ENCODE measurements at regions not wholly inside any gene's neighbourhood (a gene's known extent, or its start where the extent isn't known, plus 50 kb on each side); places are given as distances from the start of the nearest gene placed in this dataset.

DNA sequence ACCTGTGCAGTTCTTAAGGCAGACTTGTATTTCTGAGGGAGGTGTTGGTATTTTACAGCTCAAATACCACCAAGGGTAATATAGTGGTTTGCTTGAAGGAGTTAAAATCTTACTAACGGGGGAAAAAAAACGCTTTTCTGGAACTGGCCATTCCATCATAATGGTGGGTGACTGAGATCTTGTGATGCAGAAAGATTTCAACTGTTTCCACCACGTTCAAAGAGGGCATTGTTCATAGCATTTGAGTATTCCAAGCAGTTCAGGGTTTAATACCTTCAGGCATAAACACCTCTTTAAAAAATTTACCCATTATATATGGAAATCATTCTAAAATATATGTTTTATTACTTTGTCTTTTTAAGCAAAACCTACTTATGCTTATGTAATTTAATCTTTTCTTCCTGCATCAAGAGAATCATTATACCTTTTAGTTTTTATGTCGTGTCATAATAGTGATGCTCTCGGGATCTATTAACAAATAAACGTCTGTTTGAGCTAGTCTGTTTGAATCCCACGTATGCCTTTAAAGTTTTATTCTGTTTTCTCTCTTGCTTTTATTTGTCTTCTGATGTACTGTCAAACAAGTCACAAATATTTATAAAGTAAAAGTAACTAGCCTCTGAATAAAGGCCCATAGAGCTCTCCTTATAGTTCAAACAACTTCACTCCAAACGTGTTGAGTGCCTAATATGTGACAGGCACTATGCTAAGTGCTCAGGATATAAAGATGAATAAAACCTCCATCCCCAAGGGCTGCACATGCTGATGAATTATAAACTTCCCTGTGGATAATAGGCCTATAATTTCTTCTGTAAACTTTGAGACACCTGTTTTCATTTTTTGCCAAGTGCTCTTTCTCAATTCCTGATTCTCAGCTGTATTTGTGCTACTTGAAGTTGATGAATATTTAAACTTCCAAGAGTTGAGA lies 298.8 kb upstream of the FERMT1 start:
- Mint-ChIP-seq H3K4me1 (ENCODE audit: low read depth, unreplicated experiment) (no peaks in the 10 kb centered on the region), H3K9me3 (ENCODE audit: unreplicated experiment) (no peaks in the 10 kb centered on the region), H3K27ac (ENCODE audit: unreplicated experiment) (no peak overlapping the region), H3K27me3 (ENCODE audit: low read depth, unreplicated experiment) (no peaks in the 10 kb centered on the region), H3K4me3 (ENCODE audit: unreplicated experiment) (no peak overlapping the region), H3K36me3 (ENCODE audit: low read depth, unreplicated experiment) (no peaks in the 10 kb centered on the region)
- Histone ChIP-seq H3K27me3 (ENCODE audit: insufficient read depth, low read length) (no peaks in the 10 kb centered on the region), H3K27ac (ENCODE audit: low read depth, low read length) (no peak overlapping the region), H3K9ac (ENCODE audit: low read length) (no peak overlapping the region), H3K4me2 (ENCODE audit: low read length) (no peak overlapping the region), H3K9me3 (ENCODE audit: insufficient read depth, low read depth, low read length) (no peaks in the 10 kb centered on the region), H3K36me3 (ENCODE audit: insufficient read depth, low read length) (no peaks in the 10 kb centered on the region), H3K79me2 (ENCODE audit: insufficient read depth, low read length) (no peaks in the 10 kb centered on the region), H2AFZ (ENCODE audit: low read depth, low read length) (no peak overlapping the region), H3K4me3 (ENCODE audit: insufficient read depth, low read depth, low read length) (no peak overlapping the region), H4K20me1 (ENCODE audit: insufficient read depth, low read length) (no peaks in the 10 kb centered on the region), H3K4me1 (ENCODE audit: insufficient read depth, low read length) (no peaks in the 10 kb centered on the region)
- peak; percentile 1 for DNase-seq (ENCODE audit: low read depth)
- no peak for FAIRE-seq
- TF ChIP-seq, protein P1, sequence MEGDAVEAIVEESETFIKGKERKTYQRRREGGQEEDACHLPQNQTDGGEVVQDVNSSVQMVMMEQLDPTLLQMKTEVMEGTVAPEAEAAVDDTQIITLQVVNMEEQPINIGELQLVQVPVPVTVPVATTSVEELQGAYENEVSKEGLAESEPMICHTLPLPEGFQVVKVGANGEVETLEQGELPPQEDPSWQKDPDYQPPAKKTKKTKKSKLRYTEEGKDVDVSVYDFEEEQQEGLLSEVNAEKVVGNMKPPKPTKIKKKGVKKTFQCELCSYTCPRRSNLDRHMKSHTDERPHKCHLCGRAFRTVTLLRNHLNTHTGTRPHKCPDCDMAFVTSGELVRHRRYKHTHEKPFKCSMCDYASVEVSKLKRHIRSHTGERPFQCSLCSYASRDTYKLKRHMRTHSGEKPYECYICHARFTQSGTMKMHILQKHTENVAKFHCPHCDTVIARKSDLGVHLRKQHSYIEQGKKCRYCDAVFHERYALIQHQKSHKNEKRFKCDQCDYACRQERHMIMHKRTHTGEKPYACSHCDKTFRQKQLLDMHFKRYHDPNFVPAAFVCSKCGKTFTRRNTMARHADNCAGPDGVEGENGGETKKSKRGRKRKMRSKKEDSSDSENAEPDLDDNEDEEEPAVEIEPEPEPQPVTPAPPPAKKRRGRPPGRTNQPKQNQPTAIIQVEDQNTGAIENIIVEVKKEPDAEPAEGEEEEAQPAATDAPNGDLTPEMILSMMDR (IDR thresholded peaks at IDR 0.05; ENCODE audit: insufficient read depth, low read depth, low read length) = no peak
- TF ChIP-seq EZH2 (IDR thresholded peaks at IDR 0.05; ENCODE audit: insufficient read depth, low read length) = no peak

- Histone ChIP-seq H3K4me2 (ENCODE audit: low read length) (no peak overlapping the region), H3K4me1 (ENCODE audit: insufficient read depth, low read length) (no peaks in the 10 kb centered on the region), H3K27ac (ENCODE audit: low read depth, low read length) (no peak overlapping the region), H3K79me2 (ENCODE audit: insufficient read depth, low read length) (no peaks in the 10 kb centered on the region), H3K36me3 (ENCODE audit: insufficient read depth, low read length) (no peaks in the 10 kb centered on the region), H2AFZ (ENCODE audit: low read depth, low read length) (no peak overlapping the region), H4K20me1 (ENCODE audit: insufficient read depth, low read length) (no peaks in the 10 kb centered on the region), H3K27me3 (ENCODE audit: insufficient read depth, low read length) (no peaks in the 10 kb centered on the region), H3K9me3 (ENCODE audit: insufficient read depth, low read depth, low read length) (no peaks in the 10 kb centered on the region), H3K9ac (ENCODE audit: low read length) (no peak overlapping the region), H3K4me3 (ENCODE audit: insufficient read depth, low read depth, low read length) (no peak overlapping the region)
- no peak for DNase-seq (ENCODE audit: low read depth)
- Mint-ChIP-seq H3K4me3 (ENCODE audit: unreplicated experiment) (no peak overlapping the region), H3K27me3 (ENCODE audit: low read depth, unreplicated experiment) (no peaks in the 10 kb centered on the region), H3K36me3 (ENCODE audit: low read depth, unreplicated experiment) (no peaks in the 10 kb centered on the region), H3K9me3 (ENCODE audit: unreplicated experiment) (no peaks in the 10 kb centered on the region), H3K27ac (ENCODE audit: unreplicated experiment) (no peak overlapping the region), H3K4me1 (ENCODE audit: low read depth, unreplicated experiment) (no peaks in the 10 kb centered on the region)
- TF ChIP-seq, protein P1 (IDR thresholded peaks at IDR 0.05; ENCODE audit: insufficient read depth, low read depth, low read length) = no peak
- no peak for TF ChIP-seq EZH2 (IDR thresholded peaks at IDR 0.05; ENCODE audit: insufficient read depth, low read length)
- FAIRE-seq = no peak
Measured at GRCh38 chr20:6420336-6420735, 297.5 kb upstream of the FERMT1 start.

DNA sequence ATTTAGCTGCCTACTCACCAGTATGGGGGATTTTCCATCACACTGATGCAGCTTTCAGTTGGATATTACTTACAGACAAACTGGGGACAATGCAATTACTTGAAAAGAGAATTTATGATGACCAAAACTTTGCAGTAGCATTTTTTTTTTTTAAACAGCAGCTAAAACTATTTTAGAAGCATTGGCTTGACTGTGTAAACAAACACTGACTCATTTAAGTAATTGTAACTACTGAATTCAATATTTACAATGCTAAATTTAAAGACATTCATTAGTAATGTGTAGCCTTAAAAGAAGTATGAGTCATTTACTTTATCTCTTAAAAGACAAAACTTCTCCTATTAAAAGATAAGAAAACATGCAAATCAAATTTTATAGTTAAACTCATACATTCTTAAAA lies 295.9 kb upstream of the FERMT1 start:
- H3K27me3 ChIP-seq (ENCODE audit: insufficient read depth, low read length) = no peaks in the 10 kb centered on the region
- no peak for FAIRE-seq
- Mint-ChIP-seq H3K4me1 (ENCODE audit: low read depth, unreplicated experiment) (no peaks in the 10 kb centered on the region), H3K27me3 (ENCODE audit: low read depth, unreplicated experiment) (no peaks in the 10 kb centered on the region), H3K4me3 (ENCODE audit: unreplicated experiment) (no peak overlapping the region), H3K27ac (ENCODE audit: unreplicated experiment) (no peak overlapping the region), H3K9me3 (ENCODE audit: unreplicated experiment) (no peaks in the 10 kb centered on the region), H3K36me3 (ENCODE audit: low read depth, unreplicated experiment) (no peaks in the 10 kb centered on the region)
- no peak overlapping the region for H3K27ac ChIP-seq (ENCODE audit: low read depth, low read length)
- H3K9ac ChIP-seq (ENCODE audit: low read length) = no peak overlapping the region
- H3K4me1 ChIP-seq (ENCODE audit: insufficient read depth, low read length) = no peaks in the 10 kb centered on the region
- H3K79me2 ChIP-seq (ENCODE audit: insufficient read depth, low read length) = no peaks in the 10 kb centered on the region
- TF ChIP-seq EZH2 (IDR thresholded peaks at IDR 0.05; ENCODE audit: insufficient read depth, low read length) = no peak
- TF ChIP-seq, protein P1 (IDR thresholded peaks at IDR 0.05; ENCODE audit: insufficient read depth, low read depth, low read length) = no peak
- no peaks in the 10 kb centered on the region for H3K36me3 ChIP-seq (ENCODE audit: insufficient read depth, low read length)
- H4K20me1 ChIP-seq (ENCODE audit: insufficient read depth, low read length) = no peaks in the 10 kb centered on the region
- H3K4me2 ChIP-seq (ENCODE audit: low read length) = no peak overlapping the region
- H3K9me3 ChIP-seq (ENCODE audit: insufficient read depth, low read depth, low read length) = no peaks in the 10 kb centered on the region
- H2AFZ ChIP-seq (ENCODE audit: low read depth, low read length) = no peak overlapping the region
- H3K4me3 ChIP-seq (ENCODE audit: insufficient read depth, low read depth, low read length) = no peak overlapping the region
- peak; percentile 15 for DNase-seq (ENCODE audit: low read depth)

All from astrocyte (in vitro differentiated cells and primary cell).